K562 (cell line): ENCODE measurements at regions not wholly inside any gene's neighbourhood (a gene's known extent, or its start where the extent isn't known, plus 50 kb on each side); places are given as distances from the start of the nearest gene placed in this dataset.

Experiments
- ATAC-seq: fragments of 200-7000 bp; cut with Tn5 transposase; 3 replicates; pipeline ENCODE4 v1.9.1; 2020; ENCODE audit warnings: moderate library complexity
- BruUV-seq: library from RNA; stranded (reverse); fragments of 400-500 nt; replicated peaks from 2 replicates; lab custom pipeline; 2021; lab: Mats Ljungman, UMichigan
- CTCF ChIA-PET: fragments of 300-600 bp; formaldehyde crosslinking; extraction: SDS; loops from one replicate; lab custom pipeline; 2021; ENCODE audit warnings: low intra/inter-chr PET ratio; lab: Yijun Ruan, JAX
- POLR2A ChIA-PET: fragments of 300-600, 350-650 bp; sonication (Branson Sonifier 250); formaldehyde crosslinking; extraction: SDS; loops from one replicate; lab custom pipeline; 2021; ENCODE audit warnings: antibody characterized with exemption, inconsistent platforms; lab: Yijun Ruan, JAX
- DNase-seq, 4 experiments: peaks; one replicate each; pipeline versions ENCODE4 v3.0.0 to v3.0.0-alpha.2; 2011 to 2018; ENCODE audit warnings: low spot score in 3 of 4, mixed read lengths in 3 of 4; ENCODE audit errors: extremely low read depth in 1 of 4
- FAIRE-seq: peaks from 2 replicates; lab custom pipeline; 2011; peaks lifted over from hg19 to GRCh38; lab: Jason Lieb, UNC
- H2AFZ ChIP-seq: 2 replicates; pipeline ENCODE4 v1.6.0; 2011; ENCODE audit warnings: low read depth, low read length, control low read depth, inconsistent platforms
- H3K27ac ChIP-seq: fragments of 200-600 bp; 3 replicates; pipeline ENCODE4 v1.8.0; 2011; ENCODE audit warnings: low read depth, mild to moderate bottlenecking, control low read depth, inconsistent platforms, low read length, moderate library complexity, mixed read lengths; ENCODE audit errors: extremely low read depth
- H3K27me3 ChIP-seq, 2 experiments: fragments of 300-600 bp in 1 of 2; 2 replicates in 1 of 2; 3 replicates in 1 of 2; pipeline versions ENCODE4 v1.6.0 to v1.8.0; 2011; ENCODE audit warnings: inconsistent platforms in 2 of 2, low read length in 2 of 2, mild to moderate bottlenecking in 1 of 2, mixed read lengths in 1 of 2, moderate library complexity in 1 of 2; ENCODE audit not compliant: control insufficient read depth in 2 of 2, insufficient read depth in 2 of 2
- H3K36me3 ChIP-seq: fragments of 300-600 bp; 3 replicates; pipeline ENCODE4 v1.8.0; 2011; ENCODE audit warnings: mild to moderate bottlenecking, low read length, inconsistent platforms; ENCODE audit not compliant: control insufficient read depth, insufficient read depth
- H3K4me1 ChIP-seq, 2 experiments: fragments of 200-600 bp in 1 of 2; replicated peaks in 1 of 2; 2 replicates in 1 of 2; 3 replicates in 1 of 2; pipeline versions ENCODE4 v1.5.1 to v1.8.0; 2011; ENCODE audit warnings: inconsistent platforms in 2 of 2, low read length in 2 of 2, mild to moderate bottlenecking in 1 of 2, mixed read lengths in 1 of 2, moderate library complexity in 1 of 2; ENCODE audit not compliant: control insufficient read depth in 2 of 2, insufficient read depth in 2 of 2
- H3K4me2 ChIP-seq: 2 replicates; pipeline ENCODE4 v1.6.1; 2011; ENCODE audit warnings: low read length, control low read depth, inconsistent platforms, mixed read lengths; ENCODE audit not compliant: insufficient read depth
- H3K4me3 ChIP-seq: fragments of 200-600 bp; sonication (generic), shearing (Covaris generic); 2 replicates; pipeline ENCODE4 v1.5.1; 2016; ENCODE audit warnings: control low read depth, inconsistent platforms
- H3K79me2 ChIP-seq: fragments of 200-600 bp; 3 replicates; pipeline ENCODE4 v1.8.0; 2011; ENCODE audit warnings: low read length, inconsistent platforms; ENCODE audit not compliant: control insufficient read depth, insufficient read depth
- H3K9ac ChIP-seq, 2 experiments: 2 replicates each; pipeline versions ENCODE4 v1.6.0 to v1.6.1; 2011; ENCODE audit warnings: low read depth in 2 of 2, low read length in 2 of 2, control low read depth in 1 of 2, inconsistent platforms in 1 of 2, mild to moderate bottlenecking in 1 of 2, mixed read lengths in 1 of 2; ENCODE audit not compliant: insufficient read depth in 1 of 2
- H3K9me1 ChIP-seq: one replicate; pipeline ENCODE4 v1.6.0; 2011; ENCODE audit warnings: inconsistent platforms, mild to moderate bottlenecking, low read length, moderate library complexity; ENCODE audit not compliant: control insufficient read depth, insufficient read depth
- H3K9me3 ChIP-seq: replicated peaks from 2 replicates; pipeline ENCODE4 v1.5.1; 2011; ENCODE audit warnings: low read depth, low read length, inconsistent platforms; ENCODE audit not compliant: control insufficient read depth, insufficient read depth
- H4K20me1 ChIP-seq: replicated peaks from 2 replicates; pipeline ENCODE4 v1.6.1; 2011; ENCODE audit warnings: low read length, inconsistent platforms, mixed read lengths; ENCODE audit not compliant: control insufficient read depth, insufficient read depth
- FOSL1 ChIP-seq: fragments of 200-800 bp; sonication (Bioruptor generic); conservative IDR thresholded peaks from 2 replicates; pipeline ENCODE4 v1.6.1; 2016; ENCODE audit warnings: missing genetic modification characterization, missing compliant biosample characterization
- GATA2 ChIP-seq: sonication (generic); formaldehyde crosslinking; IDR thresholded peaks from 2 replicates; pipeline ENCODE4 v1.4.0; 2020; ENCODE audit warnings: mild to moderate bottlenecking, missing genetic modification reagents
- GATAD2A ChIP-seq: fragments of 450-650 bp; IDR thresholded peaks from 2 replicates; pipeline ENCODE4 v1.6.1; 2017
- HDAC1 ChIP-seq, 2 experiments: fragments of 450-650 bp; IDR thresholded peaks; 2 replicates each; pipeline ENCODE4 v1.6.1; 2016 to 2017; ENCODE audit warnings: inconsistent platforms in 1 of 2, mild to moderate bottlenecking in 1 of 2, moderate library complexity in 1 of 2
- HDAC6 ChIP-seq: IDR thresholded peaks from 2 replicates; pipeline ENCODE4 v1.6.1; 2012; ENCODE audit warnings: low read depth, mild to moderate bottlenecking, control low read depth, inconsistent platforms, low read length, moderate library complexity
- HMGN3 ChIP-seq: IDR thresholded peaks from 2 replicates; pipeline ENCODE4 v1.6.1; 2011; ENCODE audit warnings: borderline replicate concordance, low read depth, mild to moderate bottlenecking, mixed read lengths, low read length; ENCODE audit not compliant: insufficient read length; ENCODE audit errors: extremely low read depth
- MEIS2 ChIP-seq: fragments of 450-650 bp; IDR thresholded peaks from 2 replicates; pipeline ENCODE4 v1.6.1; 2014; ENCODE audit warnings: mild to moderate bottlenecking; ENCODE audit not compliant: partially characterized antibody
- NR2C2 ChIP-seq, 2 experiments: fragments of 200-800 bp in 1 of 2; sonication (Bioruptor generic) in 1 of 2; sonication (generic) in 1 of 2; formaldehyde crosslinking in 1 of 2; IDR thresholded peaks; 2 replicates each; pipeline versions ENCODE4 v1.6.1 to v1.8.0; 2016 to 2022; ENCODE audit warnings: mild to moderate bottlenecking in 1 of 2, missing compliant biosample characterization in 1 of 2, missing genetic modification characterization in 1 of 2, missing genetic modification reagents in 1 of 2
- PCBP2 ChIP-seq: fragments of 200-400 bp; formaldehyde crosslinking; IDR thresholded peaks from 2 replicates; pipeline ENCODE4 v1.6.1; 2018; ENCODE audit warnings: low read length, low read depth, mild to moderate bottlenecking, moderate library complexity; ENCODE audit not compliant: poor library complexity, severe bottlenecking
- PHF21A ChIP-seq: fragments of 450-650 bp; IDR thresholded peaks from 2 replicates; pipeline ENCODE4 v1.6.1; 2017; ENCODE audit warnings: low read depth, borderline replicate concordance
- RNF2 ChIP-seq: sonication (generic); IDR thresholded peaks from 2 replicates; pipeline ENCODE4 v1.6.1; 2016
- TBL1XR1 ChIP-seq, 2 experiments: IDR thresholded peaks; 2 replicates each; pipeline ENCODE4 v1.6.1; 2012; ENCODE audit warnings: improper control_type of control experiment in 2 of 2, low read length in 2 of 2, mild to moderate bottlenecking in 1 of 2
- U2AF2 ChIP-seq: fragments of 200-400 bp; formaldehyde crosslinking; optimal IDR thresholded peaks from 2 replicates; pipeline ENCODE3; 2017; ENCODE audit warnings: low read depth, mild to moderate bottlenecking, low read length
- WHSC1 ChIP-seq: IDR thresholded peaks from one replicate; pipeline ENCODE4 v1.6.1; 2012; ENCODE audit warnings: low read length, control low read depth, inconsistent platforms
- in situ Hi-C: fragments of 300-500 bp; cut with MboI; formaldehyde crosslinking; loops from 4 replicates; pipeline ENCODE4 v1.15.0; 2018; ENCODE audit warnings: inconsistent platforms, mixed read lengths
- intact Hi-C: fragments of 100-400 bp; cut with micrococcal nuclease; formaldehyde crosslinking; loops from 2 replicates; pipeline ENCODE4 v1.14.2; 2022
- TF ChIP-seq, protein P1 (sequence below), 2 experiments: IDR thresholded peaks; 2 replicates each; pipeline ENCODE4 v1.6.1; 2011; ENCODE audit warnings: borderline replicate concordance in 1 of 2, control low read depth in 1 of 2, low read depth in 1 of 2, low read length in 1 of 2, mild to moderate bottlenecking in 1 of 2, mixed read lengths in 1 of 2, moderate library complexity in 1 of 2; ENCODE audit not compliant: insufficient read depth in 1 of 2, insufficient read length in 1 of 2, poor library complexity in 1 of 2, severe bottlenecking in 1 of 2; ENCODE audit errors: extremely low read depth in 1 of 2
- TF ChIP-seq, protein P2 (sequence below): fragments of 450-650 bp; IDR thresholded peaks from 2 replicates; pipeline ENCODE4 v1.6.1; 2016; ENCODE audit warnings: low read depth, mild to moderate bottlenecking, moderate library complexity
- TF ChIP-seq, protein P3 (sequence below): sonication (generic); formaldehyde crosslinking; IDR thresholded peaks from 2 replicates; pipeline ENCODE4 v1.8.0; 2022; ENCODE audit warnings: mild to moderate bottlenecking, missing genetic modification reagents

DNA sequence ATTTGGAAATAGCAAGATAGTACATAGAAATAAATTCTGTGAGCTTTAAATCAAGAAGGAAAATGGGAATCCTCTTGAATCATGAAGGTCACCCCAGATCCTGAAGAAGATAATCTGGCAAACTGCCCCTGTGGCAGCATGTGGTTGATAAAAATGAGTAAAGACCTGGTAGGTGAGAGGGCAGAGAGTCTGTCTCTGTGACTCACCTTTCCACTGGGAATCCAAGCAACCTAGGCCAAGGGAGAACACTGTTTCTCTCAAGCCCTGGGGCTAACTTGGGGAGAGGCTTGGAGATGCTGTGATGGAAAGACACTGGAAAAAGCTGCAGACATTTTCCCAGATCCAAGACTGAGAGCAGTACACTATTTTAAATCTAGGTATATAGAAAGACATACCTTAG lies 185.8 kb upstream of the CNTNAP5 start (continued):
- TF ChIP-seq HDAC6 (no peak), MEIS2 (no peak), GATAD2A (no peak), FOSL1 (tag) (no peak), PCBP2 (no peak), NR2C2 (CRISPR knock-in tag; IDR thresholded peaks at IDR 0.05) (no peak), NR2C2 (tag; IDR thresholded peaks at IDR 0.05) (no peak), WHSC1 (no peak), GATA2 (no peak)
- TF ChIP-seq, protein P1, sequence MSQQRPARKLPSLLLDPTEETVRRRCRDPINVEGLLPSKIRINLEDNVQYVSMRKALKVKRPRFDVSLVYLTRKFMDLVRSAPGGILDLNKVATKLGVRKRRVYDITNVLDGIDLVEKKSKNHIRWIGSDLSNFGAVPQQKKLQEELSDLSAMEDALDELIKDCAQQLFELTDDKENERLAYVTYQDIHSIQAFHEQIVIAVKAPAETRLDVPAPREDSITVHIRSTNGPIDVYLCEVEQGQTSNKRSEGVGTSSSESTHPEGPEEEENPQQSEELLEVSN (IDR thresholded peaks at IDR 0.05; ENCODE audit: borderline replicate concordance in 1 of 2, extremely low read depth in 1 of 2, insufficient read depth in 1 of 2, insufficient read length in 1 of 2, low read depth in 1 of 2, low read length in 1 of 2, poor library complexity in 1 of 2, severe bottlenecking in 1 of 2): no peak
- TF ChIP-seq, all 486 proteins: peak for 0

DNA sequence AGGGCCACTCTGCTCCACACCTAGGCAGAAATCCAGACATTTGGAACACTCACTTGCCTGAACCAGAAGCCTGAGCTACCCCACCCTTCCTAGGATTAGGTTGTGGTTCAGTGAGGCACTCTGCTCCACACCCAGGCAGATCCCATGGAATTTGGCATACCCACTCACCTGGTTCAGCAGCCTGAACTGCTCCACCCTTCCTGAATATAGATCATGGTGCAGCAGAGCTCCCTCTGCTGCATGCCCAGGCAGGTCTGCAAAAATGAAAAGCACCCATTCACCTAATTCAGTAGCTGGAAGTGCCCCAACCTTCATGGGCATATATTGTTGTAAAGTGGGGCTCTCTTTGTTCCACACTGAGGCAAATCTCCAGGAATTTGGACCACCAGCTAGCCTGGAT lies 185.1 kb upstream of the CNTNAP5 start:
- H3K36me3 ChIP-seq: no peaks in the 10 kb centered on the region
- ChIA-PET CTCF (no interaction called here), POLR2A (no interaction called here)
- no peak for DNase-seq
- no peaks in the 10 kb centered on the region for H4K20me1 ChIP-seq
- H3K4me3 ChIP-seq: no peak overlapping the region
- H3K79me2 ChIP-seq: no peaks in the 10 kb centered on the region
- no peaks in the 10 kb centered on the region for H3K27me3 ChIP-seq
- TF ChIP-seq, protein P2, sequence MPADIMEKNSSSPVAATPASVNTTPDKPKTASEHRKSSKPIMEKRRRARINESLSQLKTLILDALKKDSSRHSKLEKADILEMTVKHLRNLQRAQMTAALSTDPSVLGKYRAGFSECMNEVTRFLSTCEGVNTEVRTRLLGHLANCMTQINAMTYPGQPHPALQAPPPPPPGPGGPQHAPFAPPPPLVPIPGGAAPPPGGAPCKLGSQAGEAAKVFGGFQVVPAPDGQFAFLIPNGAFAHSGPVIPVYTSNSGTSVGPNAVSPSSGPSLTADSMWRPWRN: no peak
- no peak for TF ChIP-seq HDAC1 (IDR thresholded peaks at IDR 0.05)
- no peak for TF ChIP-seq HMGN3
- TF ChIP-seq RNF2: no peak
- no peak for TF ChIP-seq U2AF2
- no peak for TF ChIP-seq TBL1XR1 (IDR thresholded peaks at IDR 0.05; ENCODE audit: low read length in 2 of 2)
- TF ChIP-seq, protein P3, sequence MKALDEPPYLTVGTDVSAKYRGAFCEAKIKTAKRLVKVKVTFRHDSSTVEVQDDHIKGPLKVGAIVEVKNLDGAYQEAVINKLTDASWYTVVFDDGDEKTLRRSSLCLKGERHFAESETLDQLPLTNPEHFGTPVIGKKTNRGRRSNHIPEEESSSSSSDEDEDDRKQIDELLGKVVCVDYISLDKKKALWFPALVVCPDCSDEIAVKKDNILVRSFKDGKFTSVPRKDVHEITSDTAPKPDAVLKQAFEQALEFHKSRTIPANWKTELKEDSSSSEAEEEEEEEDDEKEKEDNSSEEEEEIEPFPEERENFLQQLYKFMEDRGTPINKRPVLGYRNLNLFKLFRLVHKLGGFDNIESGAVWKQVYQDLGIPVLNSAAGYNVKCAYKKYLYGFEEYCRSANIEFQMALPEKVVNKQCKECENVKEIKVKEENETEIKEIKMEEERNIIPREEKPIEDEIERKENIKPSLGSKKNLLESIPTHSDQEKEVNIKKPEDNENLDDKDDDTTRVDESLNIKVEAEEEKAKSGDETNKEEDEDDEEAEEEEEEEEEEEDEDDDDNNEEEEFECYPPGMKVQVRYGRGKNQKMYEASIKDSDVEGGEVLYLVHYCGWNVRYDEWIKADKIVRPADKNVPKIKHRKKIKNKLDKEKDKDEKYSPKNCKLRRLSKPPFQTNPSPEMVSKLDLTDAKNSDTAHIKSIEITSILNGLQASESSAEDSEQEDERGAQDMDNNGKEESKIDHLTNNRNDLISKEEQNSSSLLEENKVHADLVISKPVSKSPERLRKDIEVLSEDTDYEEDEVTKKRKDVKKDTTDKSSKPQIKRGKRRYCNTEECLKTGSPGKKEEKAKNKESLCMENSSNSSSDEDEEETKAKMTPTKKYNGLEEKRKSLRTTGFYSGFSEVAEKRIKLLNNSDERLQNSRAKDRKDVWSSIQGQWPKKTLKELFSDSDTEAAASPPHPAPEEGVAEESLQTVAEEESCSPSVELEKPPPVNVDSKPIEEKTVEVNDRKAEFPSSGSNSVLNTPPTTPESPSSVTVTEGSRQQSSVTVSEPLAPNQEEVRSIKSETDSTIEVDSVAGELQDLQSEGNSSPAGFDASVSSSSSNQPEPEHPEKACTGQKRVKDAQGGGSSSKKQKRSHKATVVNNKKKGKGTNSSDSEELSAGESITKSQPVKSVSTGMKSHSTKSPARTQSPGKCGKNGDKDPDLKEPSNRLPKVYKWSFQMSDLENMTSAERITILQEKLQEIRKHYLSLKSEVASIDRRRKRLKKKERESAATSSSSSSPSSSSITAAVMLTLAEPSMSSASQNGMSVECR: no peak
- TF ChIP-seq PHF21A: no peak
- in situ Hi-C loops (no loop called here), intact Hi-C loops (no loop called here)
- no peak for ATAC-seq
- H3K4me2 ChIP-seq: no peak overlapping the region
- no peak overlapping the region for H3K9ac ChIP-seq
- no peak overlapping the region for H3K27ac ChIP-seq
- FAIRE-seq: no peak
- H3K9me3 ChIP-seq: no peaks in the 10 kb centered on the region
- BruUV-seq: no TSS peak
- no peaks in the 10 kb centered on the region for H3K9me1 ChIP-seq
- no peaks in the 10 kb centered on the region for H3K4me1 ChIP-seq
- H2AFZ ChIP-seq: no peak overlapping the region
